ENCODE measurements at regions not wholly inside any gene's neighbourhood (a gene's known extent, or its start where the extent isn't known, plus 50 kb on each side); places are given as distances from the start of the nearest gene placed in this dataset.
"Not testable (repeated sequence)": the region's sequence is repeated elsewhere in the genome, so short reads cannot be mapped to it uniquely, and the experiment has no call there.

GRCh38 chr17:30708241-30709078 lies 116.0 kb downstream of the CRLF3 start:
- H3K27ac ChIP-seq (ENCODE audit: low read depth in 1 of 2, low read length in 1 of 2) = peak overlapping the region; percentile 80 to 93
- H3K4me3 ChIP-seq (ENCODE audit: low read length in 2 of 2) = peak overlapping the region; percentile 69 to 70
- under 1% methylated on average over 73 of the region's 75 CpGs for WGBS
- peaks cover 9 to 40% of the 10 kb centered on the region in 2 donors for H3K4me1 ChIP-seq (ENCODE audit: control insufficient read depth in 2 of 2, insufficient read depth in 2 of 2, low read length in 2 of 2)
- peak; percentile 68 to 92 (median 77) for DNase-seq (ENCODE audit: low read depth in 6 of 9, low spot score in 9 of 9)
- peaks cover 0 to 23% of the 10 kb centered on the region in 2 donors for H3K27me3 ChIP-seq (ENCODE audit: control insufficient read depth in 2 of 2, insufficient read depth in 1 of 2, low read length in 1 of 2)
- H3K9me3 ChIP-seq (ENCODE audit: control insufficient read depth in 2 of 2, insufficient read depth in 1 of 2, low read length in 1 of 2); H3K36me3 ChIP-seq (ENCODE audit: control insufficient read depth in 2 of 2, insufficient read depth in 2 of 2, low read length in 1 of 2): not testable (repeated sequence)

GRCh38 chr17:30707724-30708240 lies 116.7 kb downstream of the CRLF3 start:
- WGBS = 3% methylated on average over 18 of the region's 18 CpGs
- Histone ChIP-seq H3K4me3 (ENCODE audit: low read length in 2 of 2) (peak overlapping the region; percentile 69 to 70), H3K4me1 (ENCODE audit: control insufficient read depth in 2 of 2, insufficient read depth in 2 of 2, low read length in 2 of 2) (peaks cover 9 to 40% of the 10 kb centered on the region in 2 donors), H3K27me3 (ENCODE audit: control insufficient read depth in 2 of 2, insufficient read depth in 1 of 2, low read length in 1 of 2) (peaks cover 0 to 23% of the 10 kb centered on the region in 2 donors), H3K27ac (ENCODE audit: low read depth in 1 of 2, low read length in 1 of 2) (peak overlapping the region; percentile 80 to 93)
- H3K9me3 ChIP-seq (ENCODE audit: control insufficient read depth in 2 of 2, insufficient read depth in 1 of 2, low read length in 1 of 2); H3K36me3 ChIP-seq (ENCODE audit: control insufficient read depth in 2 of 2, insufficient read depth in 2 of 2, low read length in 1 of 2): not testable (repeated sequence)
- peak in 7 of 9 donors; percentile 41 to 86 (median 65) for DNase-seq (ENCODE audit: low read depth in 6 of 9, low spot score in 9 of 9)

GRCh38 chr17:30706461-30707335 lies 117.8 kb downstream of the CRLF3 start:
- not testable (repeated sequence) for H3K36me3 ChIP-seq (ENCODE audit: control insufficient read depth in 2 of 2, insufficient read depth in 2 of 2, low read length in 1 of 2); H3K9me3 ChIP-seq (ENCODE audit: control insufficient read depth in 2 of 2, insufficient read depth in 1 of 2, low read length in 1 of 2); DNase-seq (ENCODE audit: low read depth in 6 of 9, low spot score in 9 of 9); H3K4me3 ChIP-seq (ENCODE audit: low read length in 2 of 2); H3K27ac ChIP-seq (ENCODE audit: low read depth in 1 of 2, low read length in 1 of 2)
- Histone ChIP-seq H3K4me1 (ENCODE audit: control insufficient read depth in 2 of 2, insufficient read depth in 2 of 2, low read length in 2 of 2) (peaks cover 6 to 33% of the 10 kb centered on the region in 2 donors), H3K27me3 (ENCODE audit: control insufficient read depth in 2 of 2, insufficient read depth in 1 of 2, low read length in 1 of 2) (peaks cover 0 to 25% of the 10 kb centered on the region in 2 donors)
- 53% methylated on average over 11 of the region's 11 CpGs for WGBS

GRCh38 chr17:30706004-30706403 lies 118.5 kb downstream of the CRLF3 start:
- H3K27ac ChIP-seq (ENCODE audit: low read depth in 1 of 2, low read length in 1 of 2); H3K9me3 ChIP-seq (ENCODE audit: control insufficient read depth in 2 of 2, insufficient read depth in 1 of 2, low read length in 1 of 2); H3K36me3 ChIP-seq (ENCODE audit: control insufficient read depth in 2 of 2, insufficient read depth in 2 of 2, low read length in 1 of 2); DNase-seq (ENCODE audit: low read depth in 6 of 9, low spot score in 9 of 9): not testable (repeated sequence)
- Histone ChIP-seq H3K27me3 (ENCODE audit: control insufficient read depth in 2 of 2, insufficient read depth in 1 of 2, low read length in 1 of 2) (peaks cover 0 to 32% of the 10 kb centered on the region in 2 donors), H3K4me3 (ENCODE audit: low read length in 2 of 2) (peak overlapping the region in 1 of 2 donors; percentile 32), H3K4me1 (ENCODE audit: control insufficient read depth in 2 of 2, insufficient read depth in 2 of 2, low read length in 2 of 2) (peaks cover 6 to 28% of the 10 kb centered on the region in 2 donors)
- 3% methylated on average over 41 of the region's 41 CpGs for whole genome bisulfite sequencing

GRCh38 chr17:30701498-30701989 lies 122.9 kb downstream of the CRLF3 start:
- Histone ChIP-seq H3K27ac (ENCODE audit: low read depth in 1 of 2, low read length in 1 of 2) (no peak overlapping the region), H3K36me3 (ENCODE audit: control insufficient read depth in 2 of 2, insufficient read depth in 2 of 2, low read length in 1 of 2) (no peaks in the 10 kb centered on the region), H3K4me1 (ENCODE audit: control insufficient read depth in 2 of 2, insufficient read depth in 2 of 2, low read length in 2 of 2) (peaks cover 8 to 14% of the 10 kb centered on the region in 2 donors), H3K9me3 (ENCODE audit: control insufficient read depth in 2 of 2, insufficient read depth in 1 of 2, low read length in 1 of 2) (peaks cover 0 to 1% of the 10 kb centered on the region in 2 donors), H3K27me3 (ENCODE audit: control insufficient read depth in 2 of 2, insufficient read depth in 1 of 2, low read length in 1 of 2) (peaks cover 0 to 56% of the 10 kb centered on the region in 2 donors), H3K4me3 (ENCODE audit: low read length in 2 of 2) (no peak overlapping the region)
- no peak for DNase-seq (ENCODE audit: low read depth in 6 of 9, low spot score in 9 of 9)
- WGBS = 49% methylated on average over 7 of the region's 7 CpGs

GRCh38 chr17:30700833-30701232 lies 123.7 kb downstream of the CRLF3 start:
- H3K4me1 ChIP-seq (ENCODE audit: control insufficient read depth in 2 of 2, insufficient read depth in 2 of 2, low read length in 2 of 2); H3K27ac ChIP-seq (ENCODE audit: low read depth in 1 of 2, low read length in 1 of 2); H3K36me3 ChIP-seq (ENCODE audit: control insufficient read depth in 2 of 2, insufficient read depth in 2 of 2, low read length in 1 of 2); DNase-seq (ENCODE audit: low read depth in 6 of 9, low spot score in 9 of 9); H3K4me3 ChIP-seq (ENCODE audit: low read length in 2 of 2); H3K9me3 ChIP-seq (ENCODE audit: control insufficient read depth in 2 of 2, insufficient read depth in 1 of 2, low read length in 1 of 2): not testable (repeated sequence)
- WGBS = 96% methylated on average over 9 of the region's 11 CpGs
- H3K27me3 ChIP-seq (ENCODE audit: control insufficient read depth in 2 of 2, insufficient read depth in 1 of 2, low read length in 1 of 2) = peaks cover 0 to 49% of the 10 kb centered on the region in 2 donors

GRCh38 chr17:30697619-30698460 lies 126.7 kb downstream of the CRLF3 start:
- peaks cover 0 to 46% of the 10 kb centered on the region in 2 donors for H3K27me3 ChIP-seq (ENCODE audit: control insufficient read depth in 2 of 2, insufficient read depth in 1 of 2, low read length in 1 of 2)
- H3K27ac ChIP-seq (ENCODE audit: low read depth in 1 of 2, low read length in 1 of 2) = not testable (repeated sequence)

GRCh38 chr17:30696234-30696633 lies 128.3 kb downstream of the CRLF3 start:
- H3K4me3 ChIP-seq (ENCODE audit: low read length in 2 of 2) = no peak overlapping the region
- peaks cover 0 to 40% of the 10 kb centered on the region in 2 donors for H3K27me3 ChIP-seq (ENCODE audit: control insufficient read depth in 2 of 2, insufficient read depth in 1 of 2, low read length in 1 of 2)
- no peak for DNase-seq (ENCODE audit: low read depth in 6 of 9, low spot score in 9 of 9)
- 98% methylated on average over 5 of the region's 5 CpGs for WGBS
- no peaks in the 10 kb centered on the region for H3K36me3 ChIP-seq (ENCODE audit: control insufficient read depth in 2 of 2, insufficient read depth in 2 of 2, low read length in 1 of 2)
- no peak overlapping the region for H3K27ac ChIP-seq (ENCODE audit: low read depth in 1 of 2, low read length in 1 of 2)
- peaks cover 4 to 13% of the 10 kb centered on the region in 2 donors for H3K4me1 ChIP-seq (ENCODE audit: control insufficient read depth in 2 of 2, insufficient read depth in 2 of 2, low read length in 2 of 2)
- peaks cover 0 to 5% of the 10 kb centered on the region in 2 donors for H3K9me3 ChIP-seq (ENCODE audit: control insufficient read depth in 2 of 2, insufficient read depth in 1 of 2, low read length in 1 of 2)

More at GRCh38 chr17:30697619-30698460, 126.7 kb downstream of the CRLF3 start:
- peak in 4 of 9 donors; percentile 65 to 77 (median 68) for DNase-seq (ENCODE audit: low read depth in 6 of 9, low spot score in 9 of 9)
- not testable (repeated sequence) for H3K9me3 ChIP-seq (ENCODE audit: control insufficient read depth in 2 of 2, insufficient read depth in 1 of 2, low read length in 1 of 2); H3K36me3 ChIP-seq (ENCODE audit: control insufficient read depth in 2 of 2, insufficient read depth in 2 of 2, low read length in 1 of 2)
- Histone ChIP-seq H3K4me3 (ENCODE audit: low read length in 2 of 2) (peak overlapping the region; percentile 2 to 21), H3K4me1 (ENCODE audit: control insufficient read depth in 2 of 2, insufficient read depth in 2 of 2, low read length in 2 of 2) (peaks cover 4 to 13% of the 10 kb centered on the region in 2 donors)
- WGBS = 7% methylated on average over 32 of the region's 32 CpGs
